Stimulated activated CD4-positive, alpha-beta T cell treated with anti-CD3 and anti-CD28 coated beads, Interleukin-4, amount 100 ng/mL, for 1 hour (primary cell): ENCODE measurements at regions not wholly inside any gene's neighbourhood (a gene's known extent, or its start where the extent isn't known, plus 50 kb on each side); places are given as distances from the start of the nearest gene placed in this dataset.
A peak's percentile ranks its signal among the peaks of the same experiment; 100 is the strongest.

Experiments used
- DNase-seq: peaks from one replicate; pipeline ENCODE4 v3.0.0-alpha.2; 2020

DNA sequence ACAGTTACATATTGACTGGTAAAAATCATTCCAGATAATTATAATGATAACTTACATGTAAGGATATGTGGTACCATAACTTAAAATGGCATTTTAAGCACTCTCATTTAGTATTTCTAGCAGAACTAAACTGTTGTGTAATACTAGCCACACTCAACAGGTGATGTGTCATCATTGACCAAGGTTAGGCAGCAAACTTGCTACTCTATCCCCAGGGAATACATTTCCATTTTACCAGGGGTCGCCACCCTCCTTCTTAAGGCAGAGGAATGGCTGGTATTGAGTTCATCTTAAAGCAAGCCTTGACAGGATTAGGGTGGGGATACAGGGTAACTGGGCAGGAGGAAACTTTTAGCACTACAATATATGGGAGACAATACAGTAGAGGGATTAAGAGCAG, 259.8 kb upstream of the CAMK1G start:
- DNase-seq = no peak

DNA sequence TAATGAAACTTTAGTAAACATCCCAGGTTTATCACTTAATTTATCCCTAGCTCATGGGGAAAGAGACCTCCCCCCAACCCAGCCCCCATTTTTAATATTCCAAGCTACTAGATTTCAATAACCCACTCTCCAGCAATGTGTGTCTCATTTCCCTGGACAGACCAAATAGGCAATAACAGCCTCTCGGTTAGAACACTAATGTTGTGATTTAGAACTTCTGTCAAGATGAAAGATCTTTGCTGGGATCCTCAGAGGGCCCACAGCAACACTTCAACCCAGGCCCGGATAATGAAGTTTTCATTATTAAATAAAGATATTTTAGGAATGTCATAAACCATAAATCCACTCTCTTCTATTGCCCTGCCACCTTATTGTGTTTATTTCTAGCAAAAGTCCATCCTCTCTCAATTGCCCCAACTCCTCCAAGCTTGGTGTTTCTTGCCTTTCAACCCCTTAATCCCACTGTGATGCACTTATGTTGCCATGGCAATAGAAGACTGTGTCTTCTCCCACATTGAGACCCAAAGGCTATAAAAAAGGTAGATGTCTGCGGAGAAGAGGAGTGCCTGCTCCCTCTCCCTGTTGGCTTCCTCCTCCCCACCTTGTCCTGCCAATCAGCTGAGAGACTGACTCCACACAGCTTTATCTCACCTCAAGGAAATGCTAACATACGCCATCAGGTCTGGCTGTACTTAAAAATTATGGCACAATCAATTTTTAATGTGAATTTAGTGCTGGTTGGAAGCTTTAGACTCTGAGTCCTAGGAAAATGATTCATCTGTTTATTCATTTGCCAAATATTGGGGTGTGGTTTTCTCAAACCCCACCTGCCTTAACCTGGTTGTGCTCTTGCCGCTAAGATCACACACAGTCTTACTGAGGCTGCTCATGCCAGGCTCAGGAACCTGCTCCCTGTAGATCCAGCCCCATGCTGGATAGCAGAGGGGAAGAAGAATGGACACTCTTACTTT, 258.3 kb upstream of the CAMK1G start:
- no peak for DNase-seq

DNA sequence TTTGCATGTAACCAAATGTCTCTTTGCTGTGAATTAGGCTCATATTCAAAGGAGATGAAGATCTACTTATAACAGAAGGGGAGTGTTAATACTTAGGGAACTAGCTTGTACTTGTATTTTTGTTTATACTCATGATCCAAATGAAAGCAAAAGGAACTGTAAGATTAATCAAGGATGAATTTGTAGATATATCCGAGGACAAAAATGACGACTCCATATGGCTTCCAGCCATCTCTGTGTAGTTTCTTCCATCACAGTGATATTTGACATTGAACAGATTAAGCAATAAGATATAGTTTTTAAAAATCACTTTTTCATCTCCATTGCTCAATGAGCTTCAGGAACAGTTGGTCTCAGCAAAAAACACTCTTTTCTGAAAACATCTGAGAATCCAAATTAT, 257.4 kb upstream of the CAMK1G start:
- no peak for DNase-seq

DNA sequence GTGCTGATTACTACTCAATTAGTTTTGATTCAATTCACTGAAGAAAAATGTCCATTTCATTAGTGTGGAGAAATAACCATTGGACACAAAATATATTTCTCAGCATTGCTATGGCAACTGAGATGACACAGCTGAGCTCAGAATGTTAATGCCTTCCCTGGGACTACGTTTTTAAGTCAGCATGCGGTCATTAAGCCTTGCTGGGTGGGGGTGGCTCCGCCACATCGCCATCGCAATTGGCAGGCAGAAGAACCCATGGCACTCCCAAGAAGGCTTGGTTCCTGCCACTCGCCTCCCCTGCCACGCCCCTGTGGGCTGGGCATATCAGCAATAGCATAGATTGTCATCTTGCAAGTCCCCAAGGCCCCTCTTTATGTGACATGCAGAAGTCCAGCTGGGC, 256.7 kb upstream of the CAMK1G start:
- DNase-seq = no peak

DNA sequence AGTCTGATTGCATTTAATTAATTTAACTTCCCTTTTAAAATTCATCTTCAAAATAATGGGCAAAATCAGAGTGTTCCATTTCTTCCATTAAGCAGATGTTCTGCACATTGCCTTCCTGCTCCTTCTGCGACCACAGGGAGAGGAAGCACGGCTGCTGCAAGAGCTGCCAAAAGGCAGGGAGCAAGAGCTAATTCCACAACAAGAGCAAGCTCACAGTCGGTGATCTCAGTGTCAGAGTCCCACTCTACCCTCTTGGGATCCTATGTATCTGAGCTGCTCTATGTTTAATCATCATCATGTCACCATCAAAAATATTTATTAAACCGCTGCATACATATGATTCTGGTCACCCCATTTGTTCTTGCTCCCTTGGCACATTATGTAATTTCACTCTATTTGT, 255.3 kb upstream of the CAMK1G start:
- no peak for DNase-seq

DNA sequence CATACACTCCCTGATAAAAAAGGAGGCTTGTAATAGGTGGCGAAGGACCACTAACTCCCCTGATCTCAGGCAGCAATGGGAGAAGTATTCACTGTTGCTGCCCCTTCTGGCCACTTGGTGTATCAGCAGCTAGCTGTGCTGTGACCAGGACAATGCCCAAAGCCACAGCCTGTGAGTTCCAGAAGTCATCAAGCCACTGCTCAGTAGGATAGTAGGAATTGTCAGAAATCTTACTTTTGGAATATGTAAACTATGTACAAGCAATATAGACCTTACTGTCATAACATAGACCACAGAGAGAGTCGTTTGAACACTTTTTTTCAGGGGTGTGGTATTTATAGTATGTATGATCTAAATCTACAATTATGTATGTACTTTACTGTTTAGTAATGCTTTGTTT, 248.3 kb upstream of the CAMK1G start:
- no peak for DNase-seq

DNA sequence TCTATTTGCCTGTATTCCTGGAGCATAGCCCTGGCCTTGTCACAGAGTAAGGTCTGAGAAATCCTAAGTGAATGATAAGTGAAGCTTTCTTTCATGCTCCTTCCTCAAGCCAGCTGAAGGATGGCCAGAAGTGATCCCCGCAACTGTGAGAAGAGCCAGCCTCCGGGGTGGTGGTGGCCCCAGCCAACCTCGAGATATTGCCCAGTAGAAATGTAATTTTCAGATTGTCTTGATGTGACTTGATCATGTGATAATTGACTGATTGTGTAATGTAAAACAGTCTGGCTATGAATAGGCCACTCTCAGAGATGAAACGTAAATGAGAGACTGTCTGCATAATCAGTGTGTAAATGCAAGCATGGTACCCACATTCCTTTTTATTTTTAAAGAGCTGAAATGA, 242.4 kb upstream of the CAMK1G start:
- no peak for DNase-seq

DNA sequence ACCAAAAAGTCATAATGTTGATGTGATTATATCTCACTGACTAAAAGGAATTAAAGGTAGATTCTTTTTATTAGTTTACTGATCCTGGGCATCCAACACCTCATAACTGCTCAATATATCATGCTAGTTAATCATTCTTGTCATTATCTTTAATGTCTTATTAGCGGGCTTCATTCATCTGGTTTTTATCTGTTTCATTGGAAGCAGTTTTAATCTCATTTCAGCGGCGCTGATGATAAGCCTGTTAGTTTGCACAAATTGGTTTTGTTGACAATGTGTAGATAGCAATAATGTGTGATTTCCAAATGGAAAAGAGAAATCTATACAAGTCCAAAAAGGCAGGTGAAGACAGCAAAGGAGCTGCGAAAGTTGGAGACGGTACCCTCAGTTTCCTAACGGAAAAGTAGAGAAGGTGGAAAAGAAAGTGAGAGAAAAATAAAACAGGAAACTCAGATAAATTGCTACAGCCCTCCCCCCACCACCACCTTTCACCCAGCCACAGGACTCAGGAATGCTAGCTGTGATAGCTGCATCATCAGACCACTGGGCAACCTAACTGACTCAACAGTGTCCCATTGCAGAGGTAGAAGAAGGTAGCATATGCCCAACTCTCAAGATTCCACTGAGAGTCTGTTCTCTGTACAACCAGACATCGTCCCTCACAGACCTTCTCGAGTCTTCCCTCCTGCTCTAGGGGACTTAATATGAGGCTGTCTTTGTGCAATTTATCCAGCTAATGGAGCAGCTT, 241.7 kb upstream of the CAMK1G start:
- DNase-seq = no peak

DNA sequence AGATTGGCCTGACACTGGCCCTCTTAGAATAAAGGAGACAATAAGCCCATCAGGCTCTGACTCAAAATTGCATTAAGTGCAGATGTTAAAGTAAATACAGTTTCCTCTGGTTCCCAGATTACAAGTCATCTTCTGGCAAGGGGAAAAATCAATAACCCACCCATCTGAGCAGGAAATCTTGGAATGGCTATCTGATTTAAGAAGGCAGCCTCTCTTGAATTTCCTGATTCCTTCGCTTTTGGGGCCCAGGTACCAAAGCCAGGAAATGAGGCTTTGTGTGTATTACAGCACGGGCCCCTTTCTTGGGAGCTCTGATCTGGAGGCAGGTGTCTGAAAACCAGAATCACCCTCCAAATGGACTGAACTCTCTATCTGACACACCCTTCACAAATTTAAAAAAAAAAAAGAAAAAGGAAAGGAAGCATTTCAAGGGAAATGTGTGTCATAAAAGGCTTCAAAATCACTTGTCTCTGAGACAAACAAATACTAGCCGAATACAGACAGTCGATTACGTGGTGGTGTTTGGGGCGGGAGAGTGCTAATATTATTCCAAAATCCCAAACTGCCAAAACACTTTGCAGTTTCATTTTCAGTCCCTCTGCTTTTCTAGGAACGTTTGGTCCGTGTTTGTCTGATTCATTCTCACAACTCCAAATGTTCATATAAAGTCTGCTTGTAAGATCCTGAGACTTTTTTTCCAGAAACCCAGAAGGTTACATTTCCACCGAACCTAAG, 240.9 kb upstream of the CAMK1G start:
- no peak for DNase-seq

DNA sequence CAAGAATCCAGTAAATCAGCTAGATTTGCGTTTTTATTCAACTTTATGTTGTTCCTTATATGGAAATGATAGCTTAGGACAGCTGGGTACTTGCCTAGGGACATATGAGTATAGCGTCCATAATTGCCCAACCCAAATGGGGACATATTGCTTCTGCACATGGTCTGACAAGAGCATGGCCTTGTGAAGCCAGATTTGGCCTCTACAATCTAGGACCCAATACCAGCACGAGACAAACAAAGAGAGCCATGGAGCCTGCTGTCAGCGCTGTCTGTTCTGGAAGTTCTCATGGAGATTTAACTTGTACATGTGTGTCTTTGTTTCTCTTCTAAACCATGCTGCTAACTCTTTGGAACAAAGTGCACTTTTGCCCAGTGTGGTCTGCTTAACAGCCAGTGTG, 240.0 kb upstream of the CAMK1G start:
- no peak for DNase-seq

DNA sequence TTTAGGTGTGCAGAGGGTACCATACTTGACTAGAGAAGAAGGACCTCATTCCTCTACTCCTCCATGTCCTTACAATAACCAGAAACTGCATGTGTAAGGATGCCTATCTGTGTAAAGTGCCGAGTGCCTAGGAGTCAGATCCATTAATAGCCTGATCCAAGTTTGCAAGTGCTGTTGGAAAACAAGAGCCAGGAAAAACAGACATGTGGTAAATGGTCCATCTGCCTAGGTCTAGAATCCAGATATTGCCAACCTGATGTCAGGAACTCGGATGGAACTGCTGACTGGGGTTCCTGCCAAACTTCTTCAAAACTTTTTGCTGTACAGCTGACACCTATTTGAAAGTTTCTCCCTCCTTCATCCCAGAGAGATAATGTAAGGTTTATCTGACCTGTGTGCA, 239.4 kb upstream of the CAMK1G start:
- DNase-seq = no peak

DNA sequence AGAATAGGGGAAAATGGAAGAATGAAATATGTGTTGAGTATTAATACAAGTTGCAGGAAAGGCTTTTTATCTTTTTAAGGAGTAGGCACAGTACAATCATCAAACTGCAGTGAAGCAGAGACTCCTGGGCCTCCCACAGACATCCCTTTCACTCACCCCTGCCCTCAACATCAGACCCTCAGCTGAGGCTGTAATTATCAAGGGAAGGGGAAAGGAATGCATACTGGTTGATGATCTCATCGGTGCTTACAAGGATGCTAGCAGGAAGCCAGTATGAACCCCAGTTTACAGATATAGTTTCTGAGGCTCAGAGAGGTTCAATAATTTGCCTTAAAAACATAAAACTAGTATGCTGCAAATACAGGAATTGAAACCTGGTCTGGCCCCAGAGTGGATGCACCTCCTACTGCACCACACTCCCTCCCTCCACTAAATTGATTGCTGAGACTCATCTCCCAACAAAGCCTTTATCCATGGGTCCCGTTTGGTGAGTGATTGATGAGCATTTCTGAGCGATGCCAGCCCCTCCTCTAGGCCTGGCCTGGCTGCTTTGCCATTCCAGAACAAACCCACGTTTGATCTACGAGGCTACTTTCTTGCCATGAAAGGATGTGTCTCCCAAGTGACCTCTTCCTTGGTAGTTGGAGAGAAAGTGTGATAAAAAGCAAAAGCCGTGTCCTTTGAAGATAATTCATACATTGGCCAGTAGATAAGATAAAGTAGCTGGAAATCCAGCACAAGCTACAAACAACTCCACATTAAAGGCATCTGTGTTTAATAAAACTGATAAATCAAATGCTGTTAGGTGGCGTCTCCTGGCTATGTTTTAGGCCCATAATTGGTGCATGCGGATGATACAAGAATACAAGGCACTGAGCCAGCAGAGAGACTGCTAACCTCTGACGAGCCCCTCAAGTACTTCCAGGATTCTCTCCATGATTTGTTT, 233.9 kb upstream of the CAMK1G start:
- DNase-seq = no peak

DNA sequence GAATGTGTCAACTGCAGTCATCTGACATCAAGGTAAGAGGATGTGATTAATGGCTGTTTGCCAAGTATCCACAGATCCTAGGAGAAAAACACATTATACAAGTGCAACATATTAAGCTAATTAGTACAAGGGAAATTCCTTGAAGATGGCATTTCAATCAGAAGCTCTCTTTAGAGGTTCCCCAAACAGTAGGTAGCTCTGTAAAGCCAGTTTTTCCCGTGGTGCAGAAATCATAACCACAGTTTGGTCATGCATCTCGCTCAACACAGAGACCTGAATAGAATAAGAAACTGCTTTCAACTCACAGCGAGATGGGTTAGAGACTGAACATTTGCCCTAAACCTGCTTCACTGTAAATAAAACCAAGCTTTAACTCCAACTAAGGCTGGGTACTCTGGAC, 230.5 kb upstream of the CAMK1G start:
- DNase-seq = no peak

DNA sequence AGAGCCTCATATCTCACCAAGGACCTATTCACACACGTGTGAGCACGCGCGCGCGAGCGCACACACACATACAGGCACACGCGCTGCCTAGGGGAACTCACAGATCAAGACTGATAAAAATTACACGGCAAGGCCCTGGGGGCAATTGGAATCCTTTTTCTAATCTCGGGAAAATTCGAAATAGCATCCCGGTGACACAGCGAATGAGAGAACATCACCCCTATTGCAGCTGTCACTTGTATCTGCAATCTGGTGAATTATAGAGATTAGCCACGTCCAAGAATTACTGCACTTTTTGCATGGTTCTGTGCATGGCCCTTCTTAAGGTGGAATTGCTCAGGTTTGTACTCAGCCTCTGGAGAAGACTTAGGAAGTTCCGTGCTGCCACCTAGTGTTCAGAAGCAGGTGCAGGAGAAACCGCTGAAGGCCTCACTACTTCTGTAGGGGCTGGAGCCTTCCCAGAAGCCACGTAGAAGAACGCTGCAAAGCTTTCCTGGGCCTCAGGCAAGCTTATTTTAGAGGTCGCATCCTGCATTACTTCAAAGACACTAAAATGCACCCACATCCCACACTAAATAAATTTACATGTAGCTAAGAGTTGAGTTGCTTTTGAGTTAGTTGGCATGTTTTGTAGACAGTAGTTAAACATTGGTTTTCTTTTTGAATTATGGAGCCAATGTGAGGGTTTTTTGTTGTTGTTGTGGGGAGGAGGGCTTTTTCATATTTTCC, 229.2 kb upstream of the CAMK1G start:
- DNase-seq = peak; percentile 26

DNA sequence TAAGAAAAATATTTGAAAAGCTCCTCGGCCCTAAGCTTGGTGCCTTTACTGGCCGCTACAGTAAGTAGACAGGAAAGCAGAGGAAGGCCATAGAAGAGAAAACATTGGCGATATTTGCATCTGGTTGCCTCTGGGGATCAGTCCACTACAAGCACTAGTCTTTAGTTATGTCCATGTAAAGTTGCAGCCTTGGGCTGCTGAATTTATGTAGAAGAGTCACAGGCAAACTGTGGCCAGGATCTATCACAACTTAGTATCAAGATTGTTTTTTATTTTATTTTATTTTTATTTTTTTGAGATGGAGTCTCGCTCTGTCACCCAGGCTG, 228.7 kb upstream of the CAMK1G start:
- no peak for DNase-seq

DNA sequence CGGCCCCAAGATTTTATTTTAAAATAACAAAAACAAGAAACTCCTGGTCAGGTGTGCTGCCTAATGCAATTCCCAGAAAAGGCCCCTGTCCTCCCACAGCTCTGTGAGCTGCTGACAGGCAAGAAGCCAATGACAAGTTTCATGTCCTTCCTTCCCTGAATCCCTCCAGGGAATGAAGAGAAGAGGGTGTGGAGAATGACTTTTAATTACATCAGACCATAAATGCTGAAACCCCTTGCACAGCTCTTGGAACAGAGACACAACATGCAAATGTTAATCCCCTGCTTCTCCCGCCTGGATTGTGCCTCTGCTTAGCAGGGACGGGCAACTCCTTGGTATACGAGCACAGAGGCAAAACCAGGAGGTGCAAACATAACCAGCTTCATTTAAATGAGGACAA, 228.1 kb upstream of the CAMK1G start:
- DNase-seq = no peak

DNA sequence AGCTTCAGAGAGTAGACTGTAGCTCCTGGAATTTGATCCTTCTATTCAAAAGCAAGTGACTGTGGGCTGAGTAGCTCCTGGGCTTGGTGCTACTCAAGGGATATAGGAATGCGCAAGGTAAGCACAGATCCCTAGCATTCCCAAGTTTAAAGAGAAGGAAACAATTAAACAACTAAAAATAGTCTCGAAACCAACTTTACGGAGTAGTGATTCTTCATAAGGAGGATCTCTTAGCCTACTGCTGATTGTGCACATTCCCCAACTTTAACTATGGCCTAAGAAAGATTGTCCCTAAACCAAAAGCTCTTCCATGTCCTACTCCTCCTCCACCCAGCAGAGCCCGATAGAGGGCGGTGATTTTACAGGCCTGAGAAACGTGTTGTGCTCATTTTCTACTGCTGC, 226.5 kb upstream of the CAMK1G start:
- DNase-seq = no peak

DNA sequence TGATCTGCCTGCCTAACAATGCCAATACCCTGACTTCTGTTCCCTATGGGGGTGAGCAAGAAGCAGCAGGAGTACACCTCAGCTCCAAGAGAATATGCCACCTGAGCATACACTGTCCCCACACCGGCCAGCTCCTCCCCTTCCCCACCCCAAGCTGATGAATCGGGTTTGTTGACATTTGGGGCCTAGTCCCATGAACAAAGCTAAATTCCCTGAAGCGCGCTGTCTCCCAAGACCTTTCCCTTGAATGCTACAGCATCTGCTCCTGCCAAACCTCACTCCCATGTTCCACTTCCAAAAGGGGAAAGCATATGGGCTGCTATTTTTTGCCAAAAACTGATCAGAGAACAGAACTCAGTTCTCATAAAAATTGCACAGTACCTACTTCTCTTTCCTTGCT, 220.4 kb upstream of the CAMK1G start:
- DNase-seq = no peak

DNA sequence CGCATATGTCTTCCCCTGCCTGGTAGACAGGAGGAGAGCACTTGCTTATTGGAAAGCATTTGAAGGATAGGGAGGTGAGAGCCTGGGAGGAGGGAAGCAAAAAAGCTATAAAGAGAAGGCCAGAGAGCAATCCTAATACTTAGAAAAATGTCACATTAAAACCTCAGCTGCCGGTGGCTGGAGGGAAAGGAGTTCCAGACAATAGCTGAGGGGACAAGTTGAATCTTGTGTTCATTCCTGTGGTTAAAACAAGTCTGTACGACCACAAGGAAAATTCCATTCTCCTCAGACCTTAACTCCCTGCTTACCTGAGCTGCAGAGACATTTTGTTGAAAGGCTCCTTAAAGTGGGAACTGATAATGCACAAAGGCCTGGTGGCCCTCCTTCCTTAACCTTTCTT, 218.8 kb upstream of the CAMK1G start:
- no peak for DNase-seq

DNA sequence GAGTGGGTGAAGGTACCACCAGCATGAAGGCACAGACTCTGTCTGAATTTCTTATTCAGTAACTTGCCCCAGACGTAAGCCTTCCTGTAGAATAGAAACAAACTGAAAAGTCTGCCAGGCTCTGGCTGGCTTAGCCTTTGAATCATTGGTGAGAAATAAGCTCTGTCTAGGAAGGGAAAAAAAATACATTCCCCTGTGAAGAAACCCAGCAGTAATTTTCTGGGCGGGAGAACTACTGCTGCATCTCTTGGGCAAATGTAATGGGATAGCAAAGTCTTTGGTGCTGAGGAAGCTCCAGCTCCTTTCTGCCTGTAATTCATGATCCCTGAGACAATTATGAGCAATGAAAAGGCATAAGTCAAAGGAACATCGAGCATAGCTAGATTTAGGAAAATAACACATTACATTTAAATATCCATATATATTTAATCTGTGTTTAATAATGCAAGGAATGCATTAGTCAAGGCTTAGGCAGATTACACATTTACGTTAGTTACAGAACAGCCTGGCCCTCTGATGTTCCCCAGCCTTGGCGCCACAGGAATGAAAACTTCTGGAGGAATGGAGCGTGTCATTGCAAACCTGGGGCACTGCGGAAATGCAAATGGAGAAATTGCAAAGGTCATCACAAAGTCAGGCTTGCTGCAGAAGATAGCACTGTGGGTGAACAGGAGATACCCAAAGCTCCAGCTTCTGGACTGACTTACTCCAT, 216.3 kb upstream of the CAMK1G start:
- DNase-seq = no peak
